BJ (cell line): ENCODE measurements at regions not wholly inside any gene's neighbourhood (a gene's known extent, or its start where the extent isn't known, plus 50 kb on each side); places are given as distances from the start of the nearest gene placed in this dataset.

ENCODE experiments used
- CTCF ChIA-PET: fragments of 350-600 bp; formaldehyde crosslinking; extraction: SDS; loops from one replicate; lab custom pipeline; 2021; ENCODE audit warnings: antibody characterized with exemption, inconsistent platforms; lab: Yijun Ruan, JAX
- POLR2A ChIA-PET: fragments of 300-600 bp; sonication (Branson Sonifier 250); formaldehyde crosslinking; extraction: SDS; loops from one replicate; lab custom pipeline; 2021; ENCODE audit warnings: antibody characterized with exemption; lab: Charles Lee
- DNase-seq: peaks from one replicate; pipeline ENCODE4 v3.0.0-alpha.2; 2011; ENCODE audit warnings: low read depth
- H3K27me3 ChIP-seq: 2 replicates; pipeline ENCODE4 v1.6.0; 2011; ENCODE audit warnings: low read length; ENCODE audit not compliant: control insufficient read depth, insufficient read depth
- H3K36me3 ChIP-seq: 2 replicates; pipeline ENCODE4 v1.5.1; 2011; ENCODE audit warnings: low read length; ENCODE audit not compliant: control insufficient read depth, insufficient read depth
- H3K4me3 ChIP-seq: 2 replicates; pipeline ENCODE4 v1.5.1; 2011; ENCODE audit warnings: low read depth, mild to moderate bottlenecking, control low read depth, low read length
- TF ChIP-seq, protein P1 (sequence below): IDR thresholded peaks from 2 replicates; pipeline ENCODE4 v1.5.1; 2011; ENCODE audit warnings: low read depth, mild to moderate bottlenecking, control low read depth, inconsistent platforms, low read length, moderate library complexity; ENCODE audit not compliant: insufficient read depth

DNA sequence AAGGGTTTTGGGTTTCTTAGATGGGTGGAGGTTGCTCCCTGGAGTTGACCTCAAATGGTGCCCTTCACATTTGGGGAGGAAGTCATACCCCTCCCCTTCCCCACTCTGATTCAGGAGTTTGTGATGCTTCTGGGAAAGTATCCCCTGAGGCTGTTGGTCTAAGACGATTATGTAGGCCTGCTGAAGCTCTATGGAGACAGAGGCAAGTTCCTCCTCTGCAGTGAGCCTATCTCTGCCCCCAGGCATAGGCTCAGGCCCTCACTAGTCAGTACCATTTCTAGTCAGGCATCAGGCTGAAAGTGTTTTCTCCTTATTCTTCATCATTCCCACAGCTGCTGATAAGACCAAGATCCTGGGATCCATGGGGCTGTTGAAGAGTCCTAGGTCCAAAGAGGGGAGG is 271.6 kb upstream of the NUDT12 start:
- H3K27me3 ChIP-seq: no peaks in the 10 kb centered on the region
- no peak overlapping the region for H3K4me3 ChIP-seq
- ChIA-PET POLR2A (no interaction called here), CTCF (no interaction called here)
- TF ChIP-seq, protein P1, sequence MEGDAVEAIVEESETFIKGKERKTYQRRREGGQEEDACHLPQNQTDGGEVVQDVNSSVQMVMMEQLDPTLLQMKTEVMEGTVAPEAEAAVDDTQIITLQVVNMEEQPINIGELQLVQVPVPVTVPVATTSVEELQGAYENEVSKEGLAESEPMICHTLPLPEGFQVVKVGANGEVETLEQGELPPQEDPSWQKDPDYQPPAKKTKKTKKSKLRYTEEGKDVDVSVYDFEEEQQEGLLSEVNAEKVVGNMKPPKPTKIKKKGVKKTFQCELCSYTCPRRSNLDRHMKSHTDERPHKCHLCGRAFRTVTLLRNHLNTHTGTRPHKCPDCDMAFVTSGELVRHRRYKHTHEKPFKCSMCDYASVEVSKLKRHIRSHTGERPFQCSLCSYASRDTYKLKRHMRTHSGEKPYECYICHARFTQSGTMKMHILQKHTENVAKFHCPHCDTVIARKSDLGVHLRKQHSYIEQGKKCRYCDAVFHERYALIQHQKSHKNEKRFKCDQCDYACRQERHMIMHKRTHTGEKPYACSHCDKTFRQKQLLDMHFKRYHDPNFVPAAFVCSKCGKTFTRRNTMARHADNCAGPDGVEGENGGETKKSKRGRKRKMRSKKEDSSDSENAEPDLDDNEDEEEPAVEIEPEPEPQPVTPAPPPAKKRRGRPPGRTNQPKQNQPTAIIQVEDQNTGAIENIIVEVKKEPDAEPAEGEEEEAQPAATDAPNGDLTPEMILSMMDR: no peak
- H3K36me3 ChIP-seq: no peaks in the 10 kb centered on the region
- no peak for DNase-seq

DNA sequence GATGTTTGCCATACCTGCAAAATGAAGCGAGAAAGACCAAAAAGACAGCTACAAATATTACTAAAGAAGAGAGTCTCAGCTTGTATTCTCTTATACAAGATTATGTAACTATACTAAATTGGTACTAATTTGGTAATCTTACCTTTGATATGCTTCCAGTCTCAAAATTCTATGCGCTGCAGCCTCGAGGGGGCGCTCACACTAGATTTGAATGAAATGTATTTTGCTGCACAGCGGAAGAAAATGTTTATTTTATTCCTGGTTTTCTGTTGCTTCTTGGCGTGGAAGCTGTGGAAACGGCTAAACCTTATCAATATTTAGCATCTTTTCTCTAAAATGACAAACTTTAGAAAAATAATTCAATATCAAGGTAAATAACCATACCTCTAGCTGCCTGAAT is 267.0 kb upstream of the NUDT12 start:
- ChIA-PET POLR2A (no interaction called here), CTCF (interaction anchor here (0.9 to 1.3 kb wide), 2 partner anchors 14 to 21 kb away, joined by 3 to 4 read pairs; no protein-coding TSS in a partner anchor)
- Histone ChIP-seq H3K36me3 (no peaks in the 10 kb centered on the region), H3K27me3 (no peaks in the 10 kb centered on the region), H3K4me3 (no peak overlapping the region)
- TF ChIP-seq, protein P1: peak; percentile 42
- no peak for DNase-seq

DNA sequence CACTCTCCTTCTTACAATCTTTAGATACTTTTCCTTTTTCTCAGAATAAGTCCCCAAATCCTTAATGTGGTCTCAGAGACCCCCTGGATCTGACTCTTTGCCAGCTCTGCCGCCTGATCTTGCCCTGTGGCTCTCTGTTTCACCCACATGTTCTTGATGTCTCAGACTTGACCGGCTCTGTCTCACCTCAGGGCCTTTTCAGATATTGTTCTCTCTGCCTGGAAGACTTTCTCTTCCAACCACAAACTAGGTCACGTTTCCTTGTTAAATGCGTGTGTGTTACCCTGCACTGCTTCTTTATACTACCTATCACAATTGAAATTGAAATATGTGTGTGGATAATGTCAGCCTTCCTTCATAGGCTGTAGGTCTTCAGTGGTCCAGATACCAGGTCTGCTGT is 265.4 kb upstream of the NUDT12 start:
- ChIA-PET POLR2A (no interaction called here), CTCF (interaction anchor here (0.6 to 1.3 kb wide), 3 partner anchors 12 to 50 kb away, joined by 3 read pairs; no protein-coding TSS in a partner anchor)
- Histone ChIP-seq H3K27me3 (no peaks in the 10 kb centered on the region), H3K4me3 (no peak overlapping the region), H3K36me3 (no peaks in the 10 kb centered on the region)
- TF ChIP-seq, protein P1: no peak
- no peak for DNase-seq

DNA sequence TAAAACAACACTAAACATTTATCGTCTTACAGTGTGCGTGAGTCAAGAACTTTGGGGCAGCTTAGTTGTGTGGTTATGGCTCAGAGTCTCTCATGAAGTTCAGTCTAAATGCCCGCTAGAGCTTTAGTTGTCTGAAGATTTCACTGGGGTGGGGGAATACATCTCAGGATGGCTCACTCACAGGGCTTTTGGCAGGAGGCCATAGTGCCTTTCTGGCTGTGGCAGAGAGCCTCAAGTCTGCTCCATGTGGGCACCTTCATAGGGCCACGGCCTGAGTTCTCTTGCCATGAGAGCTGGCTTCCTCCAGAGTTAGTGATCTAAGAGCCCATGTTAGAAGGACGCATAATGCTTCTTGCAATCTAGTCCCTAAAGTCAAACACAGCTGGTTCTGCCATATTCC is 258.8 kb upstream of the NUDT12 start:
- DNase-seq: no peak
- no peaks in the 10 kb centered on the region for H3K36me3 ChIP-seq
- TF ChIP-seq, protein P1: no peak
- H3K27me3 ChIP-seq: no peaks in the 10 kb centered on the region
- ChIA-PET CTCF (no interaction called here), POLR2A (no interaction called here)
- H3K4me3 ChIP-seq: no peak overlapping the region

DNA sequence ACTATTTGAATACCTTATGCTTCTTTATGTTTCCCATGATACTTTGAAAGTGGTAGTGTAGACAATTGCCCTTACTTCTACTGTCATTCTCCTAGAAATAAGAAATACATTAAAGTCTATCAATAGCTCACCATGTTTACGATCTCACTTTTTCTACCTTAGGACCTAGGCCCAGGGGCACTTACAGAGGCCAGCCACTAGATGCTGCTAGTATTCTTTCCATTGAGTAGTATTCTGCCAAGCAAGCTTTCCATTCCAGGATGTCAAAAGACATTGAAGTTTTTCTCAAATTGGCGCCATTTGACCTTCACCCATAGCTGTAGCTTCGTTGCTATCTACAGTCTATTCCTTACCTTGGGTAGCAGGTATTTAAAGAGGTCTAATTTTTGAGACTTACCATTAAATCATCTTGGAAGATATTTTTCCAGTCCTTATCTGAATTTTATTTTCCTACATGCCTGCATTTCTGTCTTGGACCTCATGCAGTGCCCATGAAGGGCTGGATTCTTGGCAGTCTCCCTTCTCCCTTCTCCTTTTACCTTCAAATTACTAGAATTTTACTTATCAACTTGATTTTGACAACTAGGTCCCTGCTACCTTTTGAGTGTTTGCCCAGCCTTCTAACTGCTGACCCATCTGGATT is 246.0 kb upstream of the NUDT12 start:
- Histone ChIP-seq H3K27me3 (no peaks in the 10 kb centered on the region), H3K4me3 (no peak overlapping the region), H3K36me3 (no peaks in the 10 kb centered on the region)
- no peak for DNase-seq
- TF ChIP-seq, protein P1: peak; percentile 93
- POLR2A ChIA-PET: no interaction called here
- CTCF ChIA-PET: interaction anchor here (0.7 to 5.3 kb wide), 8 partner anchors 9 to 370 kb away, joined by 3 to 45 read pairs (median 4); no protein-coding TSS in a partner anchor
